Heart left ventricle (tissue), 13 donors: ENCODE measurements at regions not wholly inside any gene's neighbourhood (a gene's known extent, or its start where the extent isn't known, plus 50 kb on each side); places are given as distances from the start of the nearest gene placed in this dataset.

Experiments used
- CTCF ChIP-seq, 12 donors: fragments of 200-600 bp; sonication (generic) in 4 of 12; IDR thresholded peaks; one replicate each; pipeline versions ENCODE4 v1.5.0 to v1.8.0; 2018 to 2022; ENCODE audit warnings: antibody characterized with exemption in 12 of 12, mild to moderate bottlenecking in 5 of 12
- POLR2A ChIP-seq, 2 donors: fragments of 450-650 bp; IDR thresholded peaks; one replicate each; pipeline ENCODE4 v1.6.1; 2017; ENCODE audit warnings: antibody characterized with exemption in 2 of 2, mild to moderate bottlenecking in 2 of 2, moderate library complexity in 2 of 2
- donor health status: ischemic (EF 13 %, LVEDD 7.1; RV severe dilation, severe dysfunction).
- donor health status: DM: no; HTN: yes; CAD: no.
- donor health status: DM: no; HTN: no; CAD: no.
- donor health status: ischemic (EF 25% LVEDD 6.9; RV normal size, moderate dysfunction).
- donor health status: ischemic (EF 25% LVEDD 5.7; RV mildly dilated, moderate dysfunction).
- donor health status: ischemic (EF 35%, LVEDD 5.7; RV mildly dilated, moderate dysfunction).
- donor health status: nonischemic (EF 11% LVEDD 7.7; RV severe dilation, severe dysfunction).
- donor health status: DM: yes; HTN: yes; CAD: no.
- donor health status: PGD.
- donor health status: ischemic (EF 29% LVEDD 5.4; RV normal size, mild dysfunction).
- donor health status: nonischemic (EF 23%, LVEDD 6.1; RV moderate dilation, normal function).

GRCh38 chr7:71077743-71078476 is 54.0 kb upstream of the GALNT17 start:
- TF ChIP-seq POLR2A (IDR thresholded peaks at IDR 0.05) (no peak), CTCF (IDR thresholded peaks at IDR 0.05) (no peak)
